ENCODE measurements at regions not wholly inside any gene's neighbourhood (a gene's known extent, or its start where the extent isn't known, plus 50 kb on each side); places are given as distances from the start of the nearest gene placed in this dataset.

- TF ChIP-seq, protein P1, sequence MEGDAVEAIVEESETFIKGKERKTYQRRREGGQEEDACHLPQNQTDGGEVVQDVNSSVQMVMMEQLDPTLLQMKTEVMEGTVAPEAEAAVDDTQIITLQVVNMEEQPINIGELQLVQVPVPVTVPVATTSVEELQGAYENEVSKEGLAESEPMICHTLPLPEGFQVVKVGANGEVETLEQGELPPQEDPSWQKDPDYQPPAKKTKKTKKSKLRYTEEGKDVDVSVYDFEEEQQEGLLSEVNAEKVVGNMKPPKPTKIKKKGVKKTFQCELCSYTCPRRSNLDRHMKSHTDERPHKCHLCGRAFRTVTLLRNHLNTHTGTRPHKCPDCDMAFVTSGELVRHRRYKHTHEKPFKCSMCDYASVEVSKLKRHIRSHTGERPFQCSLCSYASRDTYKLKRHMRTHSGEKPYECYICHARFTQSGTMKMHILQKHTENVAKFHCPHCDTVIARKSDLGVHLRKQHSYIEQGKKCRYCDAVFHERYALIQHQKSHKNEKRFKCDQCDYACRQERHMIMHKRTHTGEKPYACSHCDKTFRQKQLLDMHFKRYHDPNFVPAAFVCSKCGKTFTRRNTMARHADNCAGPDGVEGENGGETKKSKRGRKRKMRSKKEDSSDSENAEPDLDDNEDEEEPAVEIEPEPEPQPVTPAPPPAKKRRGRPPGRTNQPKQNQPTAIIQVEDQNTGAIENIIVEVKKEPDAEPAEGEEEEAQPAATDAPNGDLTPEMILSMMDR (IDR thresholded peaks at IDR 0.05): no peak
- no peak for TF ChIP-seq POLR2A (IDR thresholded peaks at IDR 0.05)
- TF ChIP-seq EP300 (IDR thresholded peaks at IDR 0.05): no peak
These were observed 333.3 kb downstream of the FAT3 start for GRCh38 chr11:92557879-92558278.
